NCI-H128 (cell line): ENCODE measurements at regions not wholly inside any gene's neighbourhood (a gene's known extent, or its start where the extent isn't known, plus 50 kb on each side); places are given as distances from the start of the nearest gene placed in this dataset.
"Not testable (repeated sequence)": the region's sequence is repeated elsewhere in the genome, so short reads cannot be mapped to it uniquely, and the experiment has no call there.

Experiments used
- DNase-seq: peaks from one replicate; lab custom pipeline; 2025; ENCODE audit not compliant: unreplicated experiment; lab: John Stamatoyannopoulos, UW

DNA sequence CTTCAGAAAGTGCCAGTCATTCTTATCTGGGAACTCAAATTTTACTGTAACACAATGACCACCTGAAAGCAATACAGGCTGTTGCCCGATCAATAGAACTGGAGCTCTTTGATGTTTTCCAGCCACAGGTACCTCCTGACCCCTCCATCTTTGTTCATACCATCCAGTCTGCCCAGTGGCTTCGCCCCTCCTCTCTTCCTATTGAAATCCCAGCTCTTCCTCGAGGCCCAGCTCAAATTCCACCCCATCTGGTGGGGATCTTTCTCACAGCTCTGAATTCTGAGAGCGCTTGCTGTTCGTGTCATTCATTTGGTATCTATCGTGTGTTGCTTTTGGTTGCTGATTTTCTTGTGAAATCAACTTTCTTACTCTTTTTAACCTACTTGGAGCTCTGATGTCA lies 87.9 kb upstream of the CNKSR3 start:
- no peak for DNase-seq

DNA sequence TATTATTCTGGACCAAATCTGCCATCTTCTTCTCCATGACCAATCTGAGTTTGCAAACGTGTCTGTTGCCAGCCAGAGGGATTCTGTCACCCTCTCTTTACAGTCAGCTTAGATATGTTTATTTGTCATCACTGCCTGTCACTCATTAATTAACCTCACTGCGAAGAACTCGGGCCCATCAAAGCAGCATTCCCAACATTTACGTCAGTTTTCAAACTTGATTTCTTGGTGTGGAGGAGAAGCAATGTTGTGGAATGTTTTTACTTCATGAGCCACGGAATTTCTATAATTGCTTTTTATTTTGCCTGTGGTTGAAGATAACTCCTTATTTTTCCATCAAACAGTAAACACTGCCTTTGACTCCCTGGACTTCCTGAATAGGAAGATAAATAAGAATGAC lies 91.8 kb upstream of the CNKSR3 start:
- DNase-seq: no peak

- DNase-seq: no peak
Measured at GRCh38 chr6:154602708-154603107, 92.2 kb upstream of the CNKSR3 start.

- DNase-seq: no peak
Measured at GRCh38 chr6:154604119-154604518, 93.6 kb upstream of the CNKSR3 start.

GRCh38 chr6:154605178-154605881 lies 94.8 kb upstream of the CNKSR3 start:
- DNase-seq: no peak

GRCh38 chr6:154605882-154606370 lies 95.4 kb upstream of the CNKSR3 start:
- DNase-seq: no peak

GRCh38 chr6:154606457-154606856 lies 96.0 kb upstream of the CNKSR3 start:
- no peak for DNase-seq

DNA sequence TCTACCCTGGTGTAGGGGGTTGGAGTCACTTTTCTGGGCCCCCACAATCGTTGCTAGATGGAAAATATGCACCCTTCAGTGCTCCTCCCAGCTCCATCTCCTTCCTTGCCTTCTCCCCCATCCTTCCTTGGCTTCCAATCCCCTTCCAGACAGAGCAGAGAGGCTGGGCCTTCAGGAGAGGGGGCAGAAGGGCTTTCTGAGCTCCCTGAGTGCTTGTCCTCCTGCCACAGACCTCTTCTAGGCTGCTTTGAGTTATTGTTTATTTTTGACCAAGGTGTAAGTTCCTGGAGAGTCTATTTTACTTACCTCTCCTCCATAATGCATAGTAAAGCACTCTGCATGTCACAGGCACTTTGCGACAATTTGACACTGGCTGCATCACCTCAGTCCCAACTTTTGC lies 96.4 kb upstream of the CNKSR3 start:
- no peak for DNase-seq

- DNase-seq: no peak
Measured at GRCh38 chr6:154611241-154611640, 100.8 kb upstream of the CNKSR3 start.

DNA sequence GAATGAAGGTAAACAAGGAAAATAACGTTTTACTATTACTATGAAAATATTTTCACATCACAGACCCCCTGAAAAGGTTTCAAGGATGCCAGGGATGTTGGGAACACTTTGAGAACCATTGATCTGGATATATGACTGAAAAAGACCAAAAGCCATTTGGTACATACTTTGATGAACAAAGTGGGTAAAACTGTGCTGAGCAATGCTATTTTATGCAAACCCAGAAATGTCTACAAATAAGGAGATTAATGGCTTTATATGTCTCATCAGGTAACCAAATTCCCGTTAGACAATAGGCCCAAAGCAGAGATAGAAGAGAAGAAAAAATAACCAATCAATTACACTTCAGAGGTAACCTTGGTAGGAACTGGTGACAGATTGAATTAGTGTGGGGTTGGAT lies 101.4 kb upstream of the CNKSR3 start:
- DNase-seq: no peak

DNA sequence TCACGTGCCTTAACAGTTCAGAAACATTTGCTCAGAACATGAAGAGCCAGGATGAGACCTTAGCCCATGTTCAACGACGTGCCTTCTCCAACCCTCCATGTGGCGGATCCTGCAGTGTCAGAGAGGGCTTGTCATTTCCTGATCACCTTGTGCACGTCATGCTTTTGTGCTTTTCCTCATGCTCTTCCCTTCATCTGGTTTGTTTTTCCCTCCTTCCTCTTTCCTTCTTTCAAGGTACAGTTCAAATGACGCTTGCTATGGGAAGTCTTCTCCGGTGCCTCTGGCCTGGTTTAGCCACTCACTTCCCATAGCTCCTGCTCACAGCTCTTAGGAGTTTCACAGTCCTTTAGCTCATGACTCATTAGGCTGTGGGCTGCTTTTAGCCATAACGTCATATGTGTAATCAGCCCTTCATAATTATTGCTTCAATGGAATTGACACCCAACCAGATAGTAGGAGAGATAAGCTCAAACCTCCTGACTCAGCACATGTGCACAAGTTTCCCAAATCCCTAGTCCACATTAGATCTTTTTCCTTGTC lies 102.7 kb upstream of the CNKSR3 start:
- DNase-seq: no peak

DNA sequence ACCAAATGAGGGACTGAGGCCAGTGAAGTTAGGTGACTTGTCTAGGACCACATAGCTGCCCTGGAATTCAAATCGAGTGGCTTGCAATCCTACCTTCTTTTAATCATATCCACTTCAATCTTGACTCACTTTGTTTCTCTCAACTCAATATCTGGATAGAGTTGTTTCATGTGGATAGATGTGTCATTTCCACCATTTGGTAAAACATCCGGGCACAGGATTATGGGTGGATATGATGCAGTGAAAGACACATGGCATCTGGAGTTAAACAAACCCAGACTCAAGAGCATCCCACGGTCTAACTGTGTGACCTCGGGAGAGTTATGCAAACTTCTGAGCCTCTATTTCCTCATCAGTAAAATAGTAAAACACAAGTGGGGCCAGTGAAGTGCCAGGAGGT lies 103.6 kb upstream of the CNKSR3 start:
- DNase-seq: no peak

DNA sequence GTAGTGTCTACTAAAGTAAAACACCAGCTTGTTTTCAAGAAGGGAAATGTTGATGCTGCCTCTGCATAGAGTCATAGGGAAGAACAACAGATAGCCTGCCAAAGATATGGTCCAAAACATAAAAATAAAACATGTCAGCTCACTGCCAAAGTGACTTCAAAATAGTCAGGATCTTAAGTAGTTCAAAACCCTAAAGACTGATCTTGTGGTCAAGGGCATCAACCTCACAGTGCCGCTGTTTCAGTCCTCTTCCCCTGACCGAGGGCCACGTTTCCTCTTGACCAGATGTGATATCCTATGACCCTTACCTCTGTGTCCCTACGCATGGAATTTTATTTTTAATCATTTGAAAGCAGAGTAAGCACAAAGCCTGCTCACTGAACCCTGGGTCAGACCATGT lies 104.2 kb upstream of the CNKSR3 start:
- no peak for DNase-seq

DNA sequence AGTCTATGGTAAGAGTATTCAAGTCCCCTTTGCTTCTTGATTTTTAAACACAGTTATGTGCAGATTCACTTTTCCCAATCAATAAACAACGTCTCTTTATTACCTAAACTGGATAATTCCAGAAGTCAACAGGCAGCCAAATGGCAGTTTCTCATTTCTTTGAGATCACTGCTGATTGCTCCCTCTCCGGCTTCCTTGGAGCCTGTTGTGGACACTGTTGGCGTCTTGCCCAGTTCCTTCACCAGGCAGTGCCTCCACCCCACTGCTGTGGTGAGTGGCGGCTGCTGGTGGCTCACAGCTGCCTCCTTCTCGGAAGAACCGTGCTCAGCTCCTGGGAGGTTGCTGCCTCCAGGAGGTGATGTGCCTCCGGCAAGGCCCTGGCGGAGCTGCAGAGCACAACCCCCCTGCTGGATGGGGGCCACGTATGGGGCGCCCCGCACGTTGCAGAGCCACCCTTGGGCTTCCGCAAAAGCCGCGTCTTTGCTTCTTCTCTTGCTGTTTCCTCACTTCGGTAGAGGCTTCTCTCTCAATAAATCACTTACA lies 105.1 kb upstream of the CNKSR3 start:
- peak; percentile 14 for DNase-seq

- DNase-seq: no peak
Measured at GRCh38 chr6:154617175-154617574, 106.7 kb upstream of the CNKSR3 start.

DNA sequence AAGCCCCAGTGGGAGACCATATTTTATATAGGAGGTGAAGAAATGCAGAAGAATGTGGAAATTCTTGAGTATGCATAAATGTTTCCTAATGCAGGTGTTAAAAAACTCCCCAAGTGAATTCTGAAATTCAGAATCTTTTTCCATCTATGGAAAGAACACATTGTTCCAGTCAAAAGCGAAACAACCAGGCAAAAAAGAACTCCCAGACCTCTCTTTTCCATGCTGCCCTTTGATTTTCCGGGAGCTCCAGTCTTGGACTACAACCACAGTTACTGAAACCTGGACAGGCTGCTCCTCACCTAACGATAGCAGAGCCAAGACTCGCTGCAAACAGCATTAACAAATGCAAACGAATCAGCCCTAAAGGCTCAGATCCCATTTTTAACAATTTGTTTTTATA lies 108.7 kb upstream of the CNKSR3 start:
- no peak for DNase-seq

DNA sequence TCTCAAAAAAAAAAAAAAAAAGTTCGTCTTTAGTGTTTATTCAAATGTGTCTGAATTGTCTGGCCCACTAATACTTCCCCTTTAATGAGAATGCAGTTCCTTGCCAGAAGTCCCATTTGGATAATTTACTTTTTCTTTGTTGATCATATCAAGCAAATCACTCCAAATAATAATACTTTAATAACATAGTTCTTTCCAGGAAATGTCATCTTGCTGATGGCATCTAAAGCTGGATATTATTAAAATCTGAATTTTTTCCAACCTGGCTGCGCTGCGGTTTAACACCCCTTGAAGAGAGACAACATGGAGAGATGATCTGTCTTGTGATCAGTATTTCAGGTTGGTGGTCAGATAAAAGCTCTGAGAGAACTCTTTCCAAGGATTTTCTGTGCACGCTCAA lies 111.2 kb upstream of the CNKSR3 start:
- no peak for DNase-seq

- DNase-seq: no peak
Measured at GRCh38 chr6:154622618-154623336, 110.4 kb upstream of the SCAF8 start.

DNA sequence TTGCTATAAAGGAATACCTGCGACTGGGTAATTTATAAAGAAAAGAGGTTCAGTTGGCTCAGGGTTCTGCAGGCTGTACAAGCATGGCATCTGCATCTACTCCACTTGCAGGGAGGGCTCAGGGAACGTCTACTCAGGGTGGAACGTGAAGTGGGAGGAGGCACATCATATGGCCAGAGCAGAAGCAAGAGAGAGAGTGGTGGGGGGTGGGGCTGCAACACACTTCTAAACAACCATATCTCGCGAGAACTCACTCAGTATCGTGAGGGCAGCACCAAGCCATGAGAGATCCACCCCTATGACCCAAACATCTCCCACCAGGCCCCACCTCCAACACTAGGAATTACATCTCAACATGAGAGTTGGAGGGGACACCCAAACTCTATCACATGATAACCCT lies 109.8 kb upstream of the SCAF8 start:
- no peak for DNase-seq

- DNase-seq: no peak
Measured at GRCh38 chr6:154624038-154624599, 109.1 kb upstream of the SCAF8 start.

GRCh38 chr6:154624727-154625126 lies 108.5 kb upstream of the SCAF8 start:
- DNase-seq: not testable (repeated sequence)

- no peak for DNase-seq
Measured at GRCh38 chr6:154625721-154626120, 107.5 kb upstream of the SCAF8 start.
